ENCODE measurements at regions not wholly inside any gene's neighbourhood (a gene's known extent, or its start where the extent isn't known, plus 50 kb on each side); places are given as distances from the start of the nearest gene placed in this dataset.

GRCh38 chr16:6274351-6274750 is 1058.3 kb upstream of the RBFOX1 start:
- dilution Hi-C loops (cut with MboI; ENCODE audit: extremely low pct_ligation_motif_present, low sequenced_read_pairs) (no loop called here), intact Hi-C loops (cut with micrococcal nuclease) (no loop called here)
- Histone ChIP-seq H3K4me3 (replicated peaks in 1 of 3; ENCODE audit: insufficient read depth in 1 of 3, low read depth in 1 of 3, low read length in 3 of 3) (no peak overlapping the region), H3K9me1 (replicated peaks; ENCODE audit: control insufficient read depth, extremely low read depth, insufficient read depth, low read length) (no peaks in the 10 kb centered on the region), H3K4me1 (ENCODE audit: control insufficient read depth, extremely low read depth, insufficient read depth, low read length) (no peaks in the 10 kb centered on the region), H2AFZ (ENCODE audit: low read depth, low read length) (no peak overlapping the region), H3K27me3 (ENCODE audit: control insufficient read depth in 2 of 2, insufficient read depth in 2 of 2, low read length in 2 of 2) (no peaks in the 10 kb centered on the region), H3K9me3 (replicated peaks; ENCODE audit: control insufficient read depth, insufficient read depth, low read length) (peaks cover 2% of the 10 kb centered on the region), H3K9ac (replicated peaks; ENCODE audit: extremely low read depth, insufficient read depth, low read length) (no peak overlapping the region), H3K36me3 (ENCODE audit: control insufficient read depth in 2 of 2, extremely low read depth in 1 of 2, insufficient read depth in 2 of 2, low read length in 2 of 2) (no peaks in the 10 kb centered on the region), H4K20me1 (replicated peaks; ENCODE audit: control insufficient read depth, extremely low read depth, insufficient read depth, low read length) (no peaks in the 10 kb centered on the region), H3K79me2 (ENCODE audit: control insufficient read depth, insufficient read depth, low read length) (no peaks in the 10 kb centered on the region), H3K27ac (ENCODE audit: insufficient read depth, low read depth, low read length) (no peak overlapping the region), H3K4me2 (ENCODE audit: insufficient read depth, low read length) (no peak overlapping the region)
- no peak for TF ChIP-seq CTCF (IDR thresholded peaks at IDR 0.05; ENCODE audit: extremely low read depth in 1 of 2, insufficient read depth in 1 of 2, low read depth in 1 of 2, low read length in 2 of 2)
- no peak for TF ChIP-seq JUN (IDR thresholded peaks at IDR 0.05; ENCODE audit: borderline replicate concordance, insufficient read depth, insufficient read length, low read depth)
- TF ChIP-seq POLR2AphosphoS5 (IDR thresholded peaks at IDR 0.05; ENCODE audit: insufficient read depth, low read depth, low read length), result no peak
- no peak for TF ChIP-seq FOS (IDR thresholded peaks at IDR 0.05; ENCODE audit: borderline replicate concordance, insufficient read depth, low read length)
- TF ChIP-seq EZH2 (IDR thresholded peaks at IDR 0.05; ENCODE audit: borderline replicate concordance, low read depth, low read length, severe bottlenecking), result no peak
- TF ChIP-seq, protein P1, sequence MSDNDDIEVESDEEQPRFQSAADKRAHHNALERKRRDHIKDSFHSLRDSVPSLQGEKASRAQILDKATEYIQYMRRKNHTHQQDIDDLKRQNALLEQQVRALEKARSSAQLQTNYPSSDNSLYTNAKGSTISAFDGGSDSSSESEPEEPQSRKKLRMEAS (IDR thresholded peaks at IDR 0.05; ENCODE audit: insufficient read depth, insufficient read length), result no peak
- TF ChIP-seq MYC (IDR thresholded peaks at IDR 0.05; ENCODE audit: low read depth, low read length), result no peak
- TF ChIP-seq GATA2 (IDR thresholded peaks at IDR 0.05; ENCODE audit: insufficient read depth, insufficient read length, low read depth, low read length), result no peak
- no peak for TF ChIP-seq POLR2A (IDR thresholded peaks at IDR 0.05; ENCODE audit: low read depth, low read length)
- ChIA-PET POLR2A (no interaction called here), CTCF (no interaction called here)
- FAIRE-seq (no peak), DNase-seq (ENCODE audit: low read depth, low spot score) (no peak)
- no TSS peak for BruUV-seq (replicated peaks)
